WERI-Rb-1 (cell line): ENCODE measurements at regions not wholly inside any gene's neighbourhood (a gene's known extent, or its start where the extent isn't known, plus 50 kb on each side); places are given as distances from the start of the nearest gene placed in this dataset.
A peak's percentile ranks its signal among the peaks of the same experiment; 100 is the strongest.

Source experiments
- DNase-seq: peaks from one replicate; pipeline ENCODE4 v3.0.0-alpha.2; 2020
- H3K27ac ChIP-seq: fragments of 250-450 bp; sonication (Bioruptor Pico); 2 replicates; pipeline ENCODE4 v1.5.1; 2020; ENCODE audit warnings: mild to moderate bottlenecking, moderate library complexity
- H3K27me3 ChIP-seq: fragments of 250-450 bp; sonication (Bioruptor Pico); 2 replicates; pipeline ENCODE4 v1.5.1; 2021; ENCODE audit warnings: mild to moderate bottlenecking, low read depth, moderate library complexity; ENCODE audit not compliant: insufficient read depth, severe bottlenecking
- H3K36me3 ChIP-seq: fragments of 250-450 bp; sonication (Bioruptor Pico); 2 replicates; pipeline ENCODE4 v1.5.1; 2020; ENCODE audit warnings: mild to moderate bottlenecking, moderate library complexity
- H3K4me3 ChIP-seq: 2 replicates; pipeline ENCODE4 v1.5.1; 2011; ENCODE audit warnings: low read depth, mild to moderate bottlenecking, control low read depth, low read length
- H3K9me3 ChIP-seq: fragments of 250-450 bp; sonication (Bioruptor Pico); 2 replicates; pipeline ENCODE4 v1.5.1; 2021; ENCODE audit warnings: mild to moderate bottlenecking, moderate library complexity; ENCODE audit not compliant: severe bottlenecking
- CTCF ChIP-seq: IDR thresholded peaks from 2 replicates; pipeline ENCODE4 v1.5.1; 2011; ENCODE audit warnings: low read depth, mild to moderate bottlenecking, control low read depth, inconsistent platforms, low read length

DNA sequence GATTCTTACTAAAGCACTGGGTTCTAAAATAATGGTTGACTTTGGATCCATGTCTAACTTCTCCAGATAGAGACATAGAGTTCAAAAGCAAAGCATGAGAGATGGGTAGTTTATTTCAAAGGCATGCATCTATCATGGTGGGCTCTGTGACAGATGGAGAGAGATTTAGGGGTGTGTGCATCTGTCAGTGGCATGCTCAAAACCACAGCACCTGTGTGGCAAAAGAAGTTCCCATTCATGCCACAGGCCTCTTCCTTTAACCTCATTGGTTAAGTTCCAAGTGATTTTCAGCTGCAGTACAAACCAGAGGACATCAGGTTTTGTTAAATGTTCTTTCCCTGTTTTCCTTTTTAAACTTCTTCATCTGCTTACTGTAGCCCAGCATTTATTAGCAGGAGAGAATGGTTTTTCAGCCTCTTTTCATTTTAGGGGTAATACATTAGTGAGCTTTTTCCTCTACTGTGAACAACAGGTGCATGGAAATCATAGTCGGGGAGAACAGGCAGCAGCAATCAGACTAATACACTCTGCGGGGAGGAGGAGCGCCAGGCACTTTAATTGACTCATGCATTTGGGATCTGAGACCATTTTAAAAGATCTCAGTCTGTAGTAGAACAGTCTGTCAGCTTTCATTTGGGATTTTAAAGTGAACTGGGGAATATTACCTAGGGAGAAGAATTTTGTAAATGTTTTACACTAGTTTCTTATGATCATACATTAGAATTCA lies 52.4 kb upstream of the UPP2 start:
- H3K27ac ChIP-seq: no peak overlapping the region
- no peaks in the 10 kb centered on the region for H3K9me3 ChIP-seq
- DNase-seq: no peak
- H3K4me3 ChIP-seq: no peak overlapping the region
- H3K36me3 ChIP-seq: no peaks in the 10 kb centered on the region
- no peak for TF ChIP-seq CTCF
- no peaks in the 10 kb centered on the region for H3K27me3 ChIP-seq

DNA sequence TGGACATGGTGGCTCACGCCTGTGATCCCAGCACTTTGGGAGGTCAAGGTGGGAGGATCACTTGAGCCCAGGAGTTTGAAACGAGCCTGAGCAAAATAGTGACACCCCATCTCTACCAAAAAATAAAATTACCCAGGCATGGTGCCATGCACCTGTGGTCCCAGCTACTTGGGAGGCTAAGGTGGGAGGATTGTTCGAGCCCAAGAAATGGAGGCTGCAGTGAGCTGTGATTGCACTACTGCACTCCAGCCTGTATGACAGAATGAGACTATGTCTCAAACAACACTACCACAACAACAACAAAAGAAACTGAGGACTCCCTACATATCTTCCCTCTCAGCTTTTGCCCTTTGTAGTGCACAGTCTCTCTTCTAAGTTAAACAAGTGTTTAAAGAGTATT lies 53.3 kb upstream of the UPP2 start:
- no peak for TF ChIP-seq CTCF
- no peak for DNase-seq
- Histone ChIP-seq H3K4me3 (no peak overlapping the region), H3K9me3 (no peaks in the 10 kb centered on the region), H3K27me3 (no peaks in the 10 kb centered on the region), H3K27ac (no peak overlapping the region), H3K36me3 (no peaks in the 10 kb centered on the region)

DNA sequence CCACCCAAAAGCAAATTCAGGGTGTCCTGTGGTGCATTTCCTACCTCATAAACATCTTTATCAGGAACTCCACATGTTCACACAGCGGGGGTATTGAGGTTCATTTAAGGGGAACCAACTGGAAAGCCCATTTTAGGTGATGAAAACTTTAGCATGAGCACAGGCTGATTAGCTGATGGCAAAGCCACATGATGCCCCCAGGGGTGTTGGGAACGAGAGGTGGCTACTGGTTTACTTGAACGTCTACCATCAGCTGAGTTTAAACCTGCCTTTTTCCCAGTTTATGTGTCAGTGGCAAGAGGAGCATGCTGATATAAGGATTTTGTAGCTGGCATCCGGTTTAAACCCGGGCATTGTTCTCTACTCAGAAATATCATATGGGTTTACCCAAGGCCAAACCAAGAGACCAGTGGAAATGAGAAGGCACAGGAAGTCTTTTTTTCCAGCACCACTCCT lies 54.5 kb upstream of the UPP2 start:
- H3K4me3 ChIP-seq: no peak overlapping the region
- no peaks in the 10 kb centered on the region for H3K27me3 ChIP-seq
- TF ChIP-seq CTCF: no peak
- DNase-seq: no peak
- no peaks in the 10 kb centered on the region for H3K9me3 ChIP-seq
- H3K27ac ChIP-seq: no peak overlapping the region
- no peaks in the 10 kb centered on the region for H3K36me3 ChIP-seq

DNA sequence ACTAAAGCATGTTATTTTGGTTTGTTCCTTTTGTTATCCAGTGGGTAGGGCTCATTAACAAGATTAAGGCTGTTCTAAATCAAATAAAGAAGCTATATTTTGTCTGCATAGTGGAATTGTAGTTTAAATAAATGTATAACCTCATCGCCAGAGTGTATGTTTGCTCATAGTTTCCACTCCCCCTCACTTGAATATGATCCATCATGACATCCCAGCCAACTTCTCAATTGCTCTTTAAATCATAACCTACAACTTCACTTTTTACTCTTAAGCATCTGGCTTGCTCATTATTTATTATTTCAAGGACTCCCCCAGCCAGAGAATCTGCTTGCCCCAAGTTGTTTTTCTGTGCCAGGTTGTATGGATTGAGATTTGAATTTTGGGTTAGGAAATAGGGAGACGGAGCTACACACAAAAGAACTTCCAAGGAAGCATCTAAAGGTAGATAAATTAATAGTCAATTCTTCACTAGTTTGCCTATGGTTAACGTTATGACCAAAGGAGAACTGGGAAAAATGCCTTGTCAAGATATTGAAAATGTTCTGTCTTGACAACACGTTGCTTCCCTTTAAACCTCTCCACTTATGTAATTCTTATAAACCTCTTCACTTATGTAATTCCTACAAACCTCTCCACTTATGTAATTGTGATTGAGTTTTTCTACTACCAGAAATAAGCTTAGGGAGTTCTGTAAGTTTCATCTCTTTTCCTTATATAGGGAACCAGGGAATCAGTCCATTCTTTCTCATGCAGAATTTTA lies 55.4 kb upstream of the UPP2 start:
- H3K9me3 ChIP-seq: no peaks in the 10 kb centered on the region
- DNase-seq: no peak
- no peaks in the 10 kb centered on the region for H3K27me3 ChIP-seq
- no peak for TF ChIP-seq CTCF
- H3K4me3 ChIP-seq: no peak overlapping the region
- H3K27ac ChIP-seq: no peak overlapping the region
- H3K36me3 ChIP-seq: no peaks in the 10 kb centered on the region

DNA sequence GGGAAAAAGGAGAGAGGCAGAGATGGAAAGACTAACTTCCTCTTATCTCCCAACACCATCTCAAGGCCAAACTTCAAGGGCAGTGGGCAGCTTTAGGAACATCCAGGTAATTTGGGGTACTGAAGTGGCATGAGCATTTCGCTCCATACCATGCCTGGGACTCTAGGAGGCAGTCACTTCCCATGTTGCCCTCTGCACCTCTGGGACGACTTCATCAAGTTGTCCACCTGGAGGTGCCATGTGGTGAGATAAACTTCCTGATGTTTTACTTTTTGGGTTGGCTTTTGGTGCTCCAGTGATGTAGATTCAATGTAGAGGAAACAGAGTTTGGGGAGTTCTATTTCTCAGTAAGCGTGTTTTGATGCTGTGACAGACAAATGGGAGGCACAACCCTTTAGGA lies 56.3 kb upstream of the UPP2 start:
- Histone ChIP-seq H3K9me3 (no peaks in the 10 kb centered on the region), H3K4me3 (no peak overlapping the region), H3K27me3 (no peaks in the 10 kb centered on the region), H3K36me3 (no peaks in the 10 kb centered on the region), H3K27ac (no peak overlapping the region)
- peak; percentile 76 for TF ChIP-seq CTCF
- DNase-seq: peak; percentile 33
